Stromal cell of bone marrow (primary cell): ENCODE measurements at regions not wholly inside any gene's neighbourhood (a gene's known extent, or its start where the extent isn't known, plus 50 kb on each side); places are given as distances from the start of the nearest gene placed in this dataset.

Source experiments
- DNase-seq: peaks from one replicate; pipeline ENCODE4 v3.0.0-alpha.2; 2012; ENCODE audit warnings: low read depth

DNA sequence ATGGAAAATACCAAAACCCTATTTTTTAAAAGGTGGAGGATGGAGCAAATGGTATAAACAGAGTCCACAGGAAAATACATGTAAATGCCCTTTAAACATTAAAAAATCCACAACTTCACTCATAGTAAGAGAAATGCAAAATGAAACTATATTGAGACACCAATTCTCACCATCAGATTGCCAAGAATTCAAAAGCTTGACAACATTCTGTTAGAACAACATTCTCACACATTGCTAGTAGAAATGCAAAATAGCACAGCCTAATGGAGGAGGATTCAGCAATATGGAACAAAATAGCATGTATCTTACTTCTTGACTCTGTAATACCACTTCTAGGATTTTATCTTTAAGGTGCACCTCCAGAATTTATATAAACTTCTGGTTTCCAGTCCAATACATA is 351.8 kb downstream of the NXPE2 start:
- DNase-seq: no peak

DNA sequence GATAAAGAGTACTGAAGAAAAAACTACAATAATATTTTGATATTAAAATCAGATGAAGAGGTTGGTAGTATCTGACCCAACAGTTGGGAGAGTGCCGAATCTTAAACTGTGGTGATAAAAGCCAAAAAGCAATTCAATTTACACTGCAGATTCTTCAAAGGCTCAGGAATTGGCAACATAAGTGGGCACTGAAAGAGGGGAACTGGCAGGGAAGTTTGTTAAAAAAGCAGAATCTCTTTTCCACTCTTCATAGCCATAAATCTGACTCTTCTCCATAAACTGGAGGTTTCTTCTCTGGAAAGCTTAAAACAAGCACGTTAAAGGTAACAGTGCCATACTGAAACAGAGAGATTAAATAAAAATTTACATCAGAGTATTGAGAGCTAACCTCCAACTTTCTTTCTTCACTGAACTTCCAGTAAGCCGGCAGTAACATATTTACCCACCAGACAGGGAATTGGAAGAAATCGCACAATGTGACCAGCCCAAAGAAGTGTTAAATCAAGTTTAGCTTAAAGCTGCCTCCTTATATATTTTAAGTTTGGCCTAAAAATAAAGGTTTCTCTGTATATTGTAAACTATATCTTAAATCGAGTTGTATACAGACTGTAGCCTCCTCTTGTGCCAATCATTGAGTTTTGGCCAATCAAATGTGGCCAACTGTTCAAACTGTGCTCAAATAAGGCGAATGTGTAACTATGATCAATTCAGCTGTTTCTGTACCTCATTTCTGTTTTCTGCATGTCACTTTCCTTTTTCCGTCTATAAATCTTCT is 358.3 kb downstream of the NXPE2 start:
- DNase-seq: no peak

DNA sequence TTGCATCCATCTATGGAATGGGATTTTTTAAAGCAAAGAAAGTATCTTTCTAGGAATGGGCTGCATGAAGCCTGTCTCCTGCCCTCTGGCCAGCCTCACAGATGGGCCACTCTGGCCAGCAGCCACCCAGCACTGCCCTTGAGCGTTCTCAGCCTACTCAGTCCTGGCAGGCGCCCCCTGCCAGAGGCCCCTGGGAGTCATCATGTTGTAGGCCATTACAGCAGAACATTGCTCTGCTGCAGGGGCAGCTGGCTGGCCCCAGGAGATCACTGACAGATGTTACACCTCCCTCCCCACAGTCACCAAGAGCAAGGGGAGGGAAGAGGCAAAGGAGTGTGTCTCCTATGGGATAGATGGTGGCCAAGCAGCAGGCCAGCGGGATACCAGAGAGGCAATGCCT is 363.7 kb downstream of the NXPE2 start:
- DNase-seq: no peak

DNA sequence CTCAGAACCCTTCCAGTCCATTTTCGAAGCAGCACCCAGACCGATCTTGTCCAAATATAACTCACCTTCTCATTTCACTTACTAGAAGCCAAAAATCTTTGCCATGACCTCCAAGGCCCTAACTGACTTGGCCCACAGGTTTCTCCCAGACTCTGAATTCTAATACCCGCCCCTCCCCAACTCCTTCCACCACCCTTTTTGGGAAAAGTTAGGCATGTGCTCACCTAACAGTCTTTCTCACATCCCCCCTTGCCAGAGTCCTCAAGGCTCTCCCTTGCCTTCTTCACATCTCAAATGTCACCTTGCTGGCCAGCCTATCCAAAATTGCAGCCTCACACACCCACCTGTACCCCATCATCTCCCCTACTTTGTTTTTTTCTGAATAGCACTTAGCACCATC is 369.3 kb downstream of the NXPE2 start:
- no peak for DNase-seq

DNA sequence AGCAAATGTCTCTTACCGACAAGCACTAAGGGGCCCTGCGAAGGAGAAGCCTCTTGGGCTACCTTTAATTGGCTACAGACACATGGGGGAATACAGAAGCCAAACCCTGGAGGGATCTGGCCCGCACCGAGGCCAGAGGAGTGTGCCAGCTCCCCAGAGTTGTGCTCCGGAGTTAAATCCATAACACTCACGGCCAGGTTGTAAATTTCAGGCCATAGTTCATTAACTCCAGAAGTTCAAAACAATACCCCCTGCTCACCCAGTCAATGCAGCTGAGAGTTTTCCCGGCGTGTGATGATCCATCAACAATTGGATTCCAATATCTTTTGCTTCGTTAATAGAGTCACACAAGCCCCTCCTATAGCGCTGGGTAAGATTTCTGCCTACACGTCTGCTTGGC is 371.5 kb downstream of the NXPE2 start:
- no peak for DNase-seq

DNA sequence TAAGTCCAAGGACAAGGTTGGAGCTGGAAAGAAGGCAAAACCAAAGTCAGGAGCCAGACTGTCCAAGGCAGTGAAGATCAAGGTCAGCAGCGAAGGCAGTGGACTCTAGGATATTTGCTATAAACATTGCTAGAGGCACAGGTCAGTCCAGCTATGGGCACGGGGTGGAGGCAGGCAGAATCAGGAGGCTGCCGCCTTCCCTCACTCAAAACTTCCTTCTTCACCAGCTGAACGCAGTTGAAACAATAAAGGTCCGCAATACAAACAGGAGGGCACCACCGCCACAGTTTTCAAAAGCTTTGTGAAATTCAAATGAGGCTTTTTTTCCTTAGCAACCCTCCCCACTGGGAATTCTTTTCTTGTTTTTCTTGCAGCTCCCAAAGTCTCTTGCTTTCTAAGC is 372.4 kb downstream of the NXPE2 start:
- DNase-seq: no peak

DNA sequence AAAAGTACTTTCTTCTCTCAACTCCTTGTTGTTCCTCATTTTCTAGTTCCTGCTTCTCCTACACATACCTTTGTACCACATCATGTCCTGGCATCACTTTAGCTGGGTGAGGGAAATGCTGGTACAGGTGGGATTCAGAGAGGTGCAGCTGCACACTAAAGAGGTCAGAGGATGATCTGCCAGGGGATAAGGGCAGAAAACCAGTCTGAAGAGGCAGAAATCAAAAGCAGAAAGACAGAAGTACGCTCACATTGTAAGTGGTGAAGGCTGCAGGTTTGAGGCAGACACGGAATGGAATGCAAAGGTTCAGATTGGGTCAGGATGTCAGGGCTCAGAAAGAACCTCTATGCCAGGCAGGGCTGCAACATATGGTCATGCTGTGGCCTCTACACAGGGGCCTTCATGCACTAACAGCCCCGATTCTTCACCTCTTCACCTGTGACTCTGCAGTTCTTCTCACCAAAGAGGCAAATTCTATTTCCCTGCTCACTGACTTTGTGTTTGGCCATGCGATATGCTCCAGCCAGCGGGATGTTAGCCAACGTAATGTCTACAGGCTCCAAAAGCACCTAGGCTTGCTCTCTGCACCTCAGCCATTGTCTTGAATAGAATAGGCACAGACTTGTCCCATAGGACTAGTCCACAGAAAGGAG is 373.7 kb downstream of the NXPE2 start:
- no peak for DNase-seq

GRCh38 chr11:115052601-115053000 is 374.3 kb downstream of the NXPE2 start:
- no peak for DNase-seq

DNA sequence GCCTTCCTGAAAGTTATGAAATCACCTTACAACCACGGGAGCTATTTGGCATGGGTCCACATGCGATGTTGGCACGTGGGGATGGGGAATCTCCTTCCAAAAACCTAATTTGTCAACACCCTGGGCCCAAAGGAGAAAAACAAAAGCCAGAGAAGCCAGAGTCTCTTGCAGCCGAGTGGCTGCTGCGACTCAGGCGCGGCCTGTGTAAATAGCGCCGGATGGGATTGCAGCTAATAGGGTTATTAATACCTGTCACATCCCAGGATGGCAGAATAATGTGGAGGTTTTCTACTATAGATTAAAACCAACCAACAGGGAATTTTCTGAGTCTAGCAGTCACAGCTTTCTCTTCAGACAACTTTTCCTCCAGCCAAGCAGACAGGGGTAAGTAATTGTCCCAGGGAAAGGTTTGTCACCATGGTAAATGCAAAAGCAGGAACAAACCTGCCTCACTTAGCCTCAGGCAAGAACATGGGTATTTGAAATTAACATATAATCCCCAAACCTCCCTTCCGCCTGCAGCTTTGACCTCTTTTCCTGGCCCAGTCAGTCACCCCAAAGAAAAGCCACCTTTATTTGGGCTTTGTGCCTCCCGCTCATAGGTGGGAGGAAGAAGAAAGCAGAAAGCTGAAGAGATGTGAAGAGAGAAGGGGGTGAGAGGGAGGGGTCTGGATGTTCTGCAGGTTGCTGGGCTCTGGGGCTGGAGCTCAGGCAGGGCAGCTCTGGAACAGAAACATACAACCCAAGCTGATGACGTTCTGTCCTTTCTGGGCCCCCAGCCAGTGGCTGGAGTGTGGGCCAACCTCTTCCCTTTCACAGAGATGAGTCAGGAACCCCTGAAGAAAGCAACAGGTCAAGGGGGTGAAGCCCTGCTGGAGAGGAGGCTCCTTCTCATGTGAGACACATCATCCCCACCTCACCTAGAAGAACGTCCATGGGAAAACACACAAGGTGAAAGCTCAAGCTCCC is 376.5 kb downstream of the NXPE2 start:
- no peak for DNase-seq

GRCh38 chr11:115056514-115056913 is 378.2 kb downstream of the NXPE2 start:
- DNase-seq: no peak

- no peak for DNase-seq
These were observed 382.5 kb downstream of the NXPE2 start for GRCh38 chr11:115060840-115061239.

DNA sequence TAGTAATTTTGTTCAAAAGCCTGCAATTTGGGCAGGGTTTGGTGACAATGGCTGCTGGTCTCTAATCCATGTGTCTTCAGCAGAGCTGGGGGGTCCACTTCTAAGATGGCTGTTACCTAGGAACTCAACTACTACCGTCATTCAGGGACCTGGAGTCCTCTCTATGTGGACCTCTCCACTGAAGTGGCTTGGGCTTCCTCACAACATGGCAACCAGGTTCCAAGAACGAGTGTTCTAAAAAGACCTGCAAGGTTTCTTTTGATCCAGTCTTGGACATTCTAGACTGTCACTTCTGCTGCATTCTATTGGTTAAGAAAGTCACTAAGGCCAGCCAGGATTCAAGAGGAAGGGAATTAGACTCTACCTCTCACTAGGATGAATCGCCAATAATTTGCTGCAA is 387.0 kb downstream of the NXPE2 start:
- DNase-seq: no peak

DNA sequence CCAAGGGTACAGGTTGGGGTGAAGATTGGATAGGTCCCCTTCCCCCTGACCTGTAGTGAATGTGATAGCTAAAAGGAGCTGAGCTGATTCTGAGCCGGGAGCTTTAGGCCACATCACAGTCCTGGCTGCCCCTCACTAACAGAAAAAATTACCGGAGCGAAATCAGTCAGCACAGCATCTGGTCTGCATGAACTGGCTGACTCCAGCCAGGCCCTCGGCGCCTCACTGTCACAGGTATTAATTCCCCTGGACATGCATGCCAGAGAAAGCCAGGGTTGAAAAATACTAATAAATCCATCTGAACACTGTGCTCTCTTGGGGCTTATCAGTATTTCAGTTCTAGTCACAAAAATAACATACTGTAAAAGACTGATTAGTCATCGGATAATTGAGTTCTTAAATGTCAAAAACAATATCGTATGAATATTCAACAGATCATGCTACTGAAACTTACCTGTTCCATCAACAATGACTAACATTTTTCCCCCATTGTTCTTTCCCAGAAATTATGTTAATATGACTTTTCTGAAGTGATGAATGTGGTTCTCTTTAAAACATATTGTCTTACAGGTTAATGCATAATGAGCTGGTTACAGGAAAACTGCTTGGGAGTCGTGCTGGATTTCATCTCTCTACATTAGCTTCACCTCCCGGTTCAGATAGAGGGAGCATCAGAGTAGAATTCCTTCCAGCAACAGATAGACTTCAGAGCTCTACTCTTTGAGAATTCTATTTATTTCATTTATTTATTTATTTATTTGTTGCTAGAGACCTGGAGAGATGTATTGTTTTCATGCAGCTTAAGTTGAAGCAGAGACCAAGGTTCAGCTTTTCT is 387.7 kb downstream of the NXPE2 start:
- no peak for DNase-seq

DNA sequence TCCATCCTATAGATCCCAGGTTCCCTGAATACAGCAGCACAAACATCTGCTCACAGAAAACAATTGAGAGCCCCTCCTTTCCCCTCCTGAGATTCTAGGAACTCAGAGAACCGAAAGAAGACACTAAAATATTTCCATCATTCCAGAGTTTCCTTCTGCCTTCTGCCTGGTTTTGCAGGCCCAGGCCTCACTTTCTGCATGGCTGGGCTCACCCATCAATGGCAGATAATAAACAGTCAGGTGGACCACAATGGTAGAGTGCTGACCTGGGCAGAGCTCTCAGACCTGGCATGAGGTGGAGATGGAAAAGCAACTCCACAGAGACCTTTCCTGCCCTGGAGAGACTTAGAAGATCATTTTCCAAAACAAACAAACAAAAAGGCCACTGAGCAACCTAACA is 389.1 kb downstream of the NXPE2 start:
- DNase-seq: no peak

GRCh38 chr11:115067900-115068530 is 389.7 kb downstream of the NXPE2 start:
- no peak for DNase-seq

DNA sequence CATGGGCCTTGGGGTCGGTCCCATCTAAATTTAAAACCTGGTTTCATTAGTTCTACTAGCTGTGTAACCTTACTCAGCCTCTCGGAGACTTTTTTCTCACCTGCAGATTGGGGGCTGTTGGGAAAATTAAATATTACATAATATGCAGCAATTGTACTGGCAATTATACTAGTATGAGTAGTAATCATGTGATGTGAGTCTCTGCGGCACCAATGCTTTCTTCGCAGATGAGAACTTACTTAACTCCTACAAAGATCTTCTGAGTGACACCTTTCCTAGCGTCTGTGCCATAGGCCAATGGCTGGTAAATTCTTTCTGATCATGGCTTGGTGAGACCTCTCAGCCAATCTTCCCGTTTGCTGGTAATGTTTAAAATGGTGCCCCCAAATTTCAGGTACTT is 391.3 kb downstream of the NXPE2 start:
- DNase-seq: no peak

DNA sequence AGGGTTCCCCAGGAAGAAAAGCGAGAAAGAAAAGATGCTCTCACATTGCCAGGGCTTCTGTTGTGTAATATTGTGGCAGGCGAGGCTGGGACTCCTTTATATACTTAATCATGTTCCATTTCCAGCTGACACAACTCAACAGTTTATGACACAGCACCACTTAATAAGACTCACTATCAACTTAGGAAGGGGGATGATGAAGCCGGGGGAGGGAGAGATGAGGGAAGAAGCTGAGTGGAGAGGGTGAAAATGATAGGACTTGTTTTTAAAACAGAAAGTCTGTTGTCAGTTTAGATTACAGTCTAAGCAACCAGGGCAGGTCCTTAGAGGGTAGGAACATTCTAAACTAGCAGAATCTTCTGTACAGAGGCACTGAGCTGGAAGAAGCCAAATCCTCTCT is 397.0 kb downstream of the NXPE2 start:
- no peak for DNase-seq

DNA sequence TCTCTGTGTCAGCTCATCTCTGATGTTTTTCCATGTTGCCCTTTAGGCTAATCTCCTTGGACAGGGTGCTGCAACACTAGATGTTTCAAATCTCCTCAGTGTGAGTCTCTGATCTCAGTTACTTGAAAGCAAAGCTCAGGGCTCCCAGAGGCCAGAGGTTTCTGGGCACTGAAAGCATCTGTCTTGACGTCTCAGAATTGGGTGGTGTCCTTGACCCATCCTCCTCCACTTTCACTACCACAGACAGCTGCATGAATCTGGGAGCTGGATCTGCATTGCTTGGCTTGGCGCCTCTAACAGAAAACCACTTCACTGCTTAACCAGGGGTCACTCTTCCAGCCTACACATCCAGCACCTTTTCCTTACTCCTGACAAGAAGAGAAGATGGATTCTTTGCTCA is 399.4 kb downstream of the NXPE2 start:
- no peak for DNase-seq

GRCh38 chr11:115078461-115079438 is 400.4 kb downstream of the NXPE2 start:
- no peak for DNase-seq
